ENCODE measurements at regions not wholly inside any gene's neighbourhood (a gene's known extent, or its start where the extent isn't known, plus 50 kb on each side); places are given as distances from the start of the nearest gene placed in this dataset.

GRCh38 chr10:125264091-125264490 is 103.7 kb upstream of the CTBP2 start:
- no peak for TF ChIP-seq CTCF (IDR thresholded peaks at IDR 0.05; ENCODE audit: low read depth, low read length)
- H3K4me3 ChIP-seq (ENCODE audit: low read depth, low read length): no peak overlapping the region

GRCh38 chr10:125263551-125263950 is 103.2 kb upstream of the CTBP2 start:
- no peak for TF ChIP-seq CTCF (IDR thresholded peaks at IDR 0.05; ENCODE audit: low read depth, low read length)
- H3K4me3 ChIP-seq (ENCODE audit: low read depth, low read length): no peak overlapping the region

GRCh38 chr10:125262920-125263319 is 102.6 kb upstream of the CTBP2 start:
- no peak overlapping the region for H3K4me3 ChIP-seq (ENCODE audit: low read depth, low read length)
- TF ChIP-seq CTCF (IDR thresholded peaks at IDR 0.05; ENCODE audit: low read depth, low read length): no peak

- H3K4me3 ChIP-seq (ENCODE audit: low read depth, low read length): no peak overlapping the region
- no peak for TF ChIP-seq CTCF (IDR thresholded peaks at IDR 0.05; ENCODE audit: low read depth, low read length)
These were observed 102.0 kb upstream of the CTBP2 start for GRCh38 chr10:125262409-125262808.

- no peak for TF ChIP-seq CTCF (IDR thresholded peaks at IDR 0.05; ENCODE audit: low read depth, low read length)
- H3K4me3 ChIP-seq (ENCODE audit: low read depth, low read length): no peak overlapping the region
These were observed 101.3 kb upstream of the CTBP2 start for GRCh38 chr10:125261491-125262186.

- H3K4me3 ChIP-seq (ENCODE audit: low read depth, low read length): no peak overlapping the region
- no peak for TF ChIP-seq CTCF (IDR thresholded peaks at IDR 0.05; ENCODE audit: low read depth, low read length)
These were observed 99.9 kb upstream of the CTBP2 start for GRCh38 chr10:125260260-125260659.

- no peak overlapping the region for H3K4me3 ChIP-seq (ENCODE audit: low read depth, low read length)
- TF ChIP-seq CTCF (IDR thresholded peaks at IDR 0.05; ENCODE audit: low read depth, low read length): no peak
These were observed 99.3 kb upstream of the CTBP2 start for GRCh38 chr10:125259651-125260050.

Data from WI38 (cell line).